GM19238 (cell line): ENCODE measurements at regions not wholly inside any gene's neighbourhood (a gene's known extent, or its start where the extent isn't known, plus 50 kb on each side); places are given as distances from the start of the nearest gene placed in this dataset.
"Not testable (repeated sequence)": the region's sequence is repeated elsewhere in the genome, so short reads cannot be mapped to it uniquely, and the experiment has no call there.

Experiments used
- DNase-seq: peaks from one replicate; pipeline ENCODE4 v3.0.0; 2011; ENCODE audit warnings: low spot score; ENCODE audit not compliant: insufficient read length

- no peak for DNase-seq
Observed at GRCh38 chr10:78604721-78605120, 464.0 kb upstream of the ZMIZ1 start.

- DNase-seq = no peak
Observed at GRCh38 chr10:78605800-78606350, 462.9 kb upstream of the ZMIZ1 start.

GRCh38 chr10:78606766-78607165 is 462.0 kb upstream of the ZMIZ1 start:
- not testable (repeated sequence) for DNase-seq

- DNase-seq = no peak
Observed at GRCh38 chr10:78609976-78610375, 458.8 kb upstream of the ZMIZ1 start.

GRCh38 chr10:78613132-78613531 is 455.6 kb upstream of the ZMIZ1 start:
- DNase-seq = no peak

- DNase-seq = no peak
Observed at GRCh38 chr10:78614267-78614666, 454.5 kb upstream of the ZMIZ1 start.

- no peak for DNase-seq
Observed at GRCh38 chr10:78614744-78615143, 454.0 kb upstream of the ZMIZ1 start.

GRCh38 chr10:78616125-78616695 is 452.6 kb upstream of the ZMIZ1 start:
- no peak for DNase-seq

- DNase-seq = no peak
Observed at GRCh38 chr10:78617115-78617514, 451.7 kb upstream of the ZMIZ1 start.

- DNase-seq = no peak
Observed at GRCh38 chr10:78617631-78618030, 451.1 kb upstream of the ZMIZ1 start.

- no peak for DNase-seq
Observed at GRCh38 chr10:78618050-78618449, 450.7 kb upstream of the ZMIZ1 start.

- DNase-seq = no peak
Observed at GRCh38 chr10:78619115-78619851, 449.5 kb upstream of the ZMIZ1 start.

GRCh38 chr10:78619896-78620295 is 448.9 kb upstream of the ZMIZ1 start:
- DNase-seq = no peak

- no peak for DNase-seq
Observed at GRCh38 chr10:78620985-78621799, 447.6 kb upstream of the ZMIZ1 start.

GRCh38 chr10:78623578-78624215 is 445.1 kb upstream of the ZMIZ1 start:
- DNase-seq = no peak

GRCh38 chr10:78624791-78625190 is 444.0 kb upstream of the ZMIZ1 start:
- no peak for DNase-seq

GRCh38 chr10:78626471-78626870 is 442.3 kb upstream of the ZMIZ1 start:
- no peak for DNase-seq

- no peak for DNase-seq
Observed at GRCh38 chr10:78627254-78627795, 441.4 kb upstream of the ZMIZ1 start.

GRCh38 chr10:78628976-78629375 is 439.8 kb upstream of the ZMIZ1 start:
- no peak for DNase-seq

- no peak for DNase-seq
Observed at GRCh38 chr10:78629773-78630172, 439.0 kb upstream of the ZMIZ1 start.
